NCI-H1436 (cell line): ENCODE measurements at regions not wholly inside any gene's neighbourhood (a gene's known extent, or its start where the extent isn't known, plus 50 kb on each side); places are given as distances from the start of the nearest gene placed in this dataset.
A peak's percentile ranks its signal among the peaks of the same experiment; 100 is the strongest.
"Not testable (repeated sequence)": the region's sequence is repeated elsewhere in the genome, so short reads cannot be mapped to it uniquely, and the experiment has no call there.

ENCODE experiments used
- DNase-seq: peaks from one replicate; lab custom pipeline; 2025; lab: John Stamatoyannopoulos, UW

DNA sequence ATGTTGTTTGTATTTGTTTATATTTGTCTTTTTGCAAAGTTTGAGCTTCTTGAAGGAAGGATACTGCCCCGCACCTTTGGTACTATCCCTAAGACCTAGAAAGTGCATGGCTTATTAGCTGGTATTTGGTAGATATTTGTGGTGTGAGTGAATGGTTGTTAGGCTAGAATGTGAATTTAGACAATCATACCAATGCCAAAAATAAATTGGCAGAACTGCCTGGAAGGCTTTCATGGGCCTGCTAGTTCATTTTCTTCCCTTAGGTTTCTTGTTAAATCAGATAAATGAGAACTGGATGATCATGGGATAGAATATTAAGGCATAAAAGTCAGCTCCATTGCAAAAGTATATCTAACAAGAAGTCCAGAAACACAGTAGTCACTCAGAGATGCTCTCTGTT lies 147.5 kb upstream of the TSLP start:
- DNase-seq = no peak

DNA sequence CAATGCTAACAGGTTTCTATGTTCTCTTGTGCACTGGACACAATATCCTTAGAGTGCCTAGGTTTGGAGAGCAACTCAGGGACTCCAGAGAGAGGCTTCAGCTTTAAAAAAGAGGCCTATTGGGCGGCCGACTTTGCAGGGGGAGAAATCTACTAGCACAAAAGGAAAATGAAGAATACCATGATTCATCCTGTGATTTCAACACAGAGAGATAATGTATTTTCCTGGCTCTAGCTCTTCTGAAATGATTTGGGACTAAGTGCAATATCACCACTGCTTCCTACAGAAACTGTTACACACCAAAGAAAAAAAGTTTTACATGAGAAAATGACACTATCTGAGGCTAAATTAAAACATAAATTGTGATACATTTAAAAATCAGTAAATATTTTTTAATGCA lies 146.1 kb upstream of the TSLP start:
- DNase-seq = no peak

DNA sequence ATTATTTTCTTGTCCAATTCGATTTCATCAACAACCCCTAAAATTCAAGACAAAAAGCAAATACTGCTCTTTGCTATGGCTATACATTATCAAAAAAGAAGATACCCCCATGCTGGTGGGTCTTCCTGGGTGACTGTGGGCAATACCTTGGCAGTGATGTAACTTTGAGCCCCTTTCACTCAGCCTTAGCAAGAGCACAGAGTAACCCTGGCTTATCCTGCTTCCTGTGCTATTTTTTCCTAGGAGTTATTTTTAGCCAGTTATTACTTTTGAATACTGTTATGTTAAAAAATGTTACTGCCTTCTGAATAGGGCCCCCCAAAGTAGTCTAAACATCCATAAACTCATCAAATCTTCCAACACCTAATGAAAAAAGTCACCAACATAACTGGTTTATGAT lies 145.6 kb upstream of the TSLP start:
- no peak for DNase-seq

DNA sequence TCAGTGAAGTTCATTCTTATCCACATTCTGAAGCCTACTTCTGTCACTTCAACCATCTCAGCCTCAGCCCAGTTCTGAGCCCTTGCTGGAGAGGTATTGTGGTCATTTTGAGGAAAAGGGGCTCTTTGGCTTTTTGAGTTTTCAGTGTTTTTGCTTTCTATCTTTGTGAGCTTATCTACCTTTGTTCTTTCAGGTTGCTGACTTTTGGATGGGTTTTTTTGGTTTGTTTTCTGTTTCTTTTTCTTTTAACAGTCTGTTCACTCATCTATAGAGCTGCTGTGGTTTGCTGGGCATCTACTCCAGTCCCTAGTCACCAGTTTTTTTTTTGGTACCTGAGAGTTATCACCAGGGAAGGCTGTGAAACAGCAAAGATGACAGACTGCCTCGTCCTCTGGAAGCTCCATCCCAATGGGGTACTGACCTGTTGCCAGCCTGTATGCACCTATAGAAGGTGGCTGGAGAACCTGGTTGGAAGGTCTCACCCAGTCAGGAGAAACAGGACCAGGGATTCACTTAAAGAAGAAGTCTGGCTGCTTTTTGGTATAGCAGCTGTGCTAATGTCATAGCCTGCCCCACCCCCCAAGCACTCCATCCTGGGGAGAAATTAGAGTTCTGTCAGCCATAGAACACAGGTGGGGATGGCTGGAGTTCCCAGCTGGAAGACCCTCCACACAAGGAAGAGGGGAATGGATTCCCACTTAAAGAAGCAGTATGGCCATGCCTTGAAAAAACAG lies 138.6 kb upstream of the TSLP start:
- DNase-seq = no peak

DNA sequence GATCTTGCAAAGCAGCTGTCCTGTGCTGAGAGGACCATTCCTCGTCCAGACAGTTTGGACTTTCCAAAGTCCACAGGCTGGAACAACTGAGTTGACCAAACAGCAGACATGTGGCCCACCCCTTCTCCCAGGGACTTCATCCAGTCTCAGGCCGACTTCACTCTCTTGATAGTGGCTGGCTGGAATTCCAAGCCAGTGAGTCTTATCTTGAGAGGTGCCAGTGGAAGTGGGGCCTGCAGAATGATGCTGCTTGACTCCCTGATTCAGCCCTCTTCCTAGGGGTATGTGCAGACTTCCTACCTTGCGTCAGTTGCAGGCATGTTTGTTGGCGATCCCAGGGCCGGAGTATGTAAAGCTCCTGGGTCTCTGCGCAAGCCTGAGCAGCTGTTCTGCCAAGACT lies 131.4 kb upstream of the TSLP start:
- no peak for DNase-seq

DNA sequence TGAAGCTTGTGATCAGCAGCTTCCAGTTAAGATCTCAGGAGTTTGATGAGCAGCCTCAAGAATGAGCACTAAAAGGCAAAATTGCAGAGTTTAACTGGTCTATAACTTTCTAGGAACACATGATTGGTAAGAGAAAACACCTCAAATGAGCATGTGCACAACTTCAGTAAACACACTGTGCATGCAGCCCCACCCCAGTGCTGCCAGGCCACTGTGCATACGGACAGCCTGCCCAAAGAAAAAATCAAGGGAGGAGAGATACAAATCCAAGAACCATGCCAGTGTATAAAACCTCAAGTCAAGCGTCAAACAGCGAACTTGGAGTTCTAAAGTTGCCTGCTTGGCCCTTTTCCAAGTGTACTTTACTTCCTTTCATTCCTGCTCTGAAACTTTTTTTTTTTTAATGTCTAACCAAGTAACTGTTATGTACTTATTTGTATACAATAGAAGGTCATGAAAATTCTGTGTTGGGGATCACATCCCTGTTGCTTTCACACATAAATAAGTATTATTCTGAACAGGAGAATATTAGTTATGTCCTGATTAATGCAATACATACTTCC lies 125.6 kb upstream of the TSLP start:
- DNase-seq = no peak

DNA sequence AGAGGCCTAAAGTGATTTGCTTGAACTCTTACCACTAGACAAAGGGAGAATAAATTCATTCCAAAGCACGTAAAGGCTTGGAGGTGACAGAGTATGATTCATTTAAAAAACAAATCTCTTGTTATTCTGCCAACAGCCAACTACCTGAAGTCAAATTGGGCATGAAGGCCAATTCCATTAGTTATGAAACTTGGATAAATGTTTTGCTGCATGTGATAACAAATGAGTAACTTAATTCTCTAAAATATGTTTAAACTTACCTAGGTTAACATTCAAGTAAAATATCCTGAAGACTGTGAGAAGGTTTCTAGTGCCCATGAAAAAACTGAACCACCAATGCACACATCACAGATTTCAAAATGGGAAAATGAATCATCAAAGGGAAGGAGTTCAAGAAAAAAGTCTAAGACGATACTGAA lies 120.1 kb upstream of the TSLP start:
- no peak for DNase-seq

DNA sequence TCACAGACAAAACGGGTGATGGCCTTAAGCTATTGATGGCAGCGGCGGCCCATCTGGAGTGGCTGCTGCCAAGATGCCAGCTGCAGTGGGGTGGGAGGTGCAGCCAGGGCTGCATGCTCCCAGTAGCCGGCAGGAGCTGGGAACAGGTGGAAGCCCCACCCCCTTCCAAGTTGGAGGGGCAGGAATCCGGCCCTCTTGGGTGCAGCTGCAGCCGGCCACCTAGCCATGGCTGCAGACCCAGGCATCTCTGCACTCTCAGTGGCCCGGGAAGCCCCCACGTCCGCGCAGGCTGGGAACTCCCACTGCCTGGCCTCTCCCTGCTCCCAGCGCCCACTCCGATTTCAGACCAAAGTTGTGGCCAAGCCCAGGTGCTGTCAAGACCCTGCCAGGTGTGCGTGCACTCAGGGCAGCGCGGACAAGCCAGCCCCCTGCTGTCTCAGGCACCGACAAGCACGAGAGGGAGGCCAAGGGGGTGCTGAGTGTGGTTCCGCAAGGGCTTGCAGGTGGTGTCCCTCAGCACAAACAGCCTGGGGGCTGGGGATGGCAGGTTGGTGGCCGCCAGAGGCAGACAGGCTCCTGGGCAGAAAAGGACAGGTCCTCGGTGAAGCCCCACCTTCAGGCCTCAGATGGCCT lies 115.1 kb upstream of the TSLP start:
- no peak for DNase-seq

DNA sequence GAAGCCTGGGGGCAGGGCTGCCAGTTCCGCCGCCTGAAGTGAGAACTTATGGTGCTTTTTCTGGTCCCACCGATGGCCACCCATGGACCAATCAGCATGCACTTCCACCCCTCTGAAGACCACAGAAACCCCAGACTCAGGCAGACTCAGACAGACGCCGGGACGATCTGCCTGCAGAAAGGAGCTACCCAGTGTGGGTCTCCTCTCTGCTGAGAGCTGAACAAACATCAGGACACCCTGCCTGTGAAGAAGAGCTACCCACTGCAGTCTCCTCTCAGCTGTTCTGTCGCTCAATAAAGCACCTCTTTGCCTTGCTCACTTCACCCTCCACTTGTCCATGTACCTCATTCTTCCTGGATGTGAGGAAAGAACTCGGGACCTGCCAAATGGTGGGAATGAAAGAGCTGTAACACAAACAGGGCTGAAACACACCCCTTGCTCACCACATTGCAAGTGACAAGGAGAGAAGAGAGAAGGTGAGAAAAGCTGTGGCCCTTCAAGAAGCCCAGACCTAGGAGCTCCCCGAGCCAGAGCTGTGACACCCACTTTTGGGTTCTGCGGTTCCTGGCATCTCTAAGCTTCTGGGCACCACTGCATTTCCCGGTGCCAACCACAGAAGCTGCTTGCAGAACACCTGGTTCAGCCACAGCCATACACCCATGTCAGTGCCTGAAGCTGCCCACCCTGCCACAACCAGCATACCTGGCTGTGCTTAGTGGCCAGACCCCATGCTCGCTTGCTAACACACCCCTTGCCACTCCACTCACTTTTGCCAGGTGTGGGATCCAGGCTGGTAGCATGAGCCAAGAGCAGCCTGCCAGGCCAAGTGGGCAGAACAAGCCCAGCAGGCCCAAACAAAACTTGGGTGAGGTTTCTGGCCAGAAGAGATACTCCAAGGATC lies 114.3 kb upstream of the TSLP start:
- DNase-seq = no peak

DNA sequence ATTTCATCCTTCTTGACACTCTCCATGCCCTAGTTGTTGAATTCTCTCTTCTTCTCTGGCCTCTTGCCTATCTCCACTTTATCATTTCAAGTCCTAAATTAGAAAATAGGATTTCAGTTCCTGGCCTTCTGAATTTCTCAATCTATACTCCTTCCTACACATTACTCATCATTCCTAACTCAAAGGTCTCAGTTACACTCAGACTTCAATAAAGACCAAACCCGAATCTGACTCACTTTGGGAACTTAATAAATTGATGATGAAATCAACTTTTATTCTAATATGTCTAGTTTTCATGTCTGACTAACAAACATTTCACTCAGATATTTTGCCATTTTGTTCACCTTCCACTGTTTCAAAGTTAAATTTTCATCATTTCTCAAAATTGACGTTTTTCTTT lies 113.6 kb upstream of the TSLP start:
- no peak for DNase-seq

DNA sequence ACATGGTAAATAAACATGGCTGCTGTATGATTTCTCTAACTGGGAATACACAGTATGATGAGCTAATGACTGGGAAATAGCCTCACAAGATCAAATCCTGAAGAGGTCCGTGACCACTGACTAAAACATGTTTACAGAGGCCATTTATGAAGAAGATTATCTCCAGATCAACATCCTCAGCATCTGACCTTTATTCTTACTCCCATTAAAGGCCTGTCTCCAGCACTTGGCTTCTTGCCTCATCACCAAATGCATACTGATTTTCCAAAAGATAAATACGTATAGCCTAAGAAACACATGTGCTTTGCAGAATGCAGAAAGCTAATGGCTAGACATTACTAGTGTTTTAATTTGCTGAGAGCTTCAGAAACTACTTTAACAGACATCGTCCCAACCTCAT lies 108.0 kb upstream of the TSLP start:
- DNase-seq = no peak

DNA sequence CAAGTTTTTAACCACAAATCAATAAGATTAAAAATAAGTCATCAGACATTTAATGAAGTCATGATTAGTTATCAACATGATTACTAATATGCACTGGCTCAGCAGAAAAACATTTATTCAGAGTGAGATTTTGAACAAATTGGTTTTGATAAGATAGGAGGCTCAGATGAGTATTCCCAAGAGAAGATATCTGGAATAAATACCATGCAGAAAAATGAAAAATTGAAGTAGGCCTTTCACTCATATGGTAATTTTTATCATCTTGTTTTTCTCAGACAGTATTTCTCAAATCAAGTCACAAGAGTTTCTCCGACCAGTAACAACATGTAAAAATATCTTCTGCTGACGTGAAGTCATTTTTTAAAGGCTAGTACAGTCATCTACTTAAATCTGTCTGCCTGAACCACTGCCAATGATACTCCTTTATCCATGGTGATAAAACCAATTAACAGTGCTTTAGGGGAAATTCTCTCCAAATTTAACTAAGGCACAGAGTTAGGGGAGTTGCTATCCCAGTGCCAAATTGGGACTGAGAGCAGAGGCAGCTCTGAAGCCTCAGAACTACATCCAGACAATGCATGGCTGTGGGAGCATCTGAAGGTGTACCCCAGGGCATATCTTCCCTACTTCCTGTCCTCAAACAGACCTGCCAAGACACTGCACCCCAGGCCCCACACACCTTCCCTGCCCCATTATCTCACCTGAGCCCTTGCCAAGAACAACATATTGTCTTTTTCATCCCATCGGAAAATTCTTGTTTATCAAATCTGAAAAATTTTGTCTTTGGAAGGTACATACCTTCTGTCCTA lies 105.5 kb upstream of the TSLP start:
- no peak for DNase-seq

DNA sequence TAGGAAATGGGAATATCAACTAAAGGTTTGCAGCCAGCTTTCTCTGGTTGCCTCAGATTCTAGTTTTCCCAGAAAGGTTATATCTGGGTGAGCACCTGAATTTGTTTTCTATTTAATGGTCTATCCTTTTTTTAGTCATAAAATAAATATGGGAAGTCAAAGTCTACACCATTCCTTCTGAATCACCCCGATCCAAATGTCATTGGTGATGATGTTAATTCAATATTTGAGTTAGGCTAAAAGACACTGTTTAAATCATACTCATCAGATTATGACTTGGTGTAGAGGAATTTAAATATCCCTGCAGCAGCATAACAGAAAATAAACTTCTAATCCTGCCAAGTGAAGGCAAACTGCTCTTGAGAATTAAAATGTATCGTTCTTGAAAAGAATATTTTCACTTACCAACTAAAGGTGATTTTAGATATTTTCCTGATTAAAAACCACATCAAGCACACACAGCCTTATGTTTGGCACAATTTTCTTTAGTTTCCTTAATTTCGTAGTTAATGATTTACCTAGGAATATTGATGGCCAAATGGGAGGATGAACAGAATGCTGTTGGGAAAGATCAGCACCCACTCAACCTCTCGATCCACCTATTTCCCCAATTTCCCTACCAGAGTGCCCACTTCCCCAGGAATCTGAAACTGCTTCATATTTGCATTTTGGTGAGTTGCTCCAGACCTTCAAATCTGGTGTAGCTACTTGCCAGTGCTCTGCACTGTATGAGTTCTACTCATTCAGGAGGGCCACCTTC lies 103.1 kb upstream of the TSLP start:
- no peak for DNase-seq

DNA sequence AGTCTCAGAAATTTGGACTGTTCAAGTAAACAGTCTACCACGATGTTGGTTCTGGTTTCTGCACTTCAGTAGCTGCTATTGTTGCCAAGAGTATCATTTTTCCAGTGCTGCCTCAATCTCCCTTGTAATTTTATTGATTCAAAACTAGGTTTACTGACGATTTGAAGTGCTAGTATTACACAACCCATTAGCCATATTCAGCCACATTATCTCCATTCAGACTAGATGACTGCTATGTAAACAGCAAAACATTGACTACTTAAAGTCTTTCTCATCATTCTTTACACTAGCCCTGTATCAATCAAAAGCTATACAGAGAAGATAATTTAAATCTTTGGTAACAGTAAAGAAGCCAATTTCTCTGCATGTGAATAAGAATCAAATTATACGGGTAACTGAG lies 102.0 kb upstream of the TSLP start:
- peak; percentile 55 for DNase-seq

DNA sequence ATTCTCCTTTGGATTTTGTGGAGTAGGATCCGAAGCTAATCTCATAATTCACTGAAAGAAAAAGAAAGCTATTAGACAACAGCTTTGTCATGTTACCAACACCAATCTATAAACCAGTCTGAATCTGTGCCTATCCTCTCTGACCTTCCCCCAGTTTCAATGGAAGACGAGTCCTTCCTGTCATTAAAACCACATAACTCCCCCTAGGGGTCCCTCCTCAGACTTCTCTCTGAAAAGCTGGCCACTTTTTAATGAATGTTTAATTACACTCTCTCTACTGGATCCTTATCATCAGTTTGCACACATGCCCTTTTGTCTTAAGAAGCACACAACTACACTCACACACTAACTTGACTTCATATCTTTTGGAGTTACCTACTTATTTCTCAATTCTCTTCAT lies 98.0 kb upstream of the TSLP start:
- no peak for DNase-seq

DNA sequence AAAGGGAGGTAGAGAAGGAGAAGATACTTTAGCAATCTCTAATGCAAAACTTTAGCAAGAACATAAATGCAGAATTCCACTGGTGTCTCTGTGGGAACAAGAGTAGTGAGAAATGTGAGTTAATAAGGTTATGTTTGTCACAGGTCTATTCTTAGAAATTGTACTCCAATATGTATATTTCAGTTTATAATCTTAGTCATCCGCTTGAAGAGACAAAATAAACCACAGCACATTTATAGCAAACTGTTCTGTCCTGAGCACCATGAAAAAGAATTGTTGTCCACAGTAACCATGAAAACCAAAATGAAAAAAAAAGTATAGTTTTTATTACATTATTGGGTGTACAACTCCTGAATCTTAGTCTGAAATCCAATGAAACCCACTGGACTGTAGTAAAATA lies 93.6 kb upstream of the TSLP start:
- DNase-seq = no peak

DNA sequence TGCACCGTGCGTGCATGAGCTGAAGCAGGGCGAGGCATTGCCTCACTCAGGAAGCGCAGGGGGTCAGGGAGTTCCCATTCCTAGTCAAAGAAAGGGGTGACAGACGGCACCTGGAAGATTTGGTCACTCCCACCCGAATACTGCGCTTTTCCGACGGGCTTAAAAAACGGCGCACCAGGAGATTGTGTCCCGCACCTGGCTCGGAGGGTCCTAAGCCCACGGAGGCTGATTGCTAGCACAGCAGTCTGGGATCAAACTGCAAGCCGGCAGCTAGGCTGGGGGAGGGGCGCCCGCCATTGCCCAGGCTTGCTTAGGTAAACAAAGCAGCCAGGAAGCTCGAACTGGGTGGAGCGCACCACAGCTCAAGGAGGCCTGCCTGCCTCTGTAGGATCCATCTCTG lies 85.6 kb upstream of the TSLP start:
- DNase-seq = not testable (repeated sequence)

DNA sequence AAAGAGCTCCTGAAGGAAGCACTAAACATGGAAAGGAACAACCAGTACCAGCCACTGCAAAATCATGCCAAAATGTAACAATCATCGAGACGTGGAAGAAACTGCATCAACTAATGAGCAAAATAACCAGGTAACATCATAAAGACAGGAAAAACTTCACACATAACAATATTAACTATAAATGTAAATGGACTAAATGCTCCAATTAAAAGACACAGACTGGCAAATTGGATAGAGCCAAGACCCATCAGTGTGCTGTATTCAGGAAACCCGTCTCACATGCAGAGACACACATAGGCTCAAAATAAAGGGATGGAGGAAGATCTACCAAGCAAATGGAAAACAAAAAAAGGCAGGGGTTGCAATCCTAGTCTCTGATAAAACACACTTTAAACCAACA lies 83.9 kb upstream of the TSLP start:
- DNase-seq = not testable (repeated sequence)

DNA sequence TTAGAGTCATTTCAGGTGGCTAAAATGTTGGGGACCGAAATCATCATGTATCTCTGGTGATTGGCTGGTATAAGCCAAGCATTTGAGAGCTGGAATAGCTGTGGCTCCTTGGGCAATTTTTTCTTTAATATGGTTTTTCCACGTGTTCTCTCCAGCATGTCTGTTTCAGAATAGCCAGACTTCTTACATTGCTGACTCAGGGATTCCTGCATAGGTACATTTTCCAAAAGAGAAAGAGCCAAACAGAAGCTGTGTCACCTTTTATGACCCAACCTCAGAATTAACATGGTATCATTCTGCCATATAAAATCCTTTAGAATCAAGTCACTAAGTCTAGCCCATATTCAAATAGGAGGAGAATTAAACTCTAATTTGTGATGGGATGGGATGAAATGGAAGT lies 74.8 kb upstream of the TSLP start:
- no peak for DNase-seq

DNA sequence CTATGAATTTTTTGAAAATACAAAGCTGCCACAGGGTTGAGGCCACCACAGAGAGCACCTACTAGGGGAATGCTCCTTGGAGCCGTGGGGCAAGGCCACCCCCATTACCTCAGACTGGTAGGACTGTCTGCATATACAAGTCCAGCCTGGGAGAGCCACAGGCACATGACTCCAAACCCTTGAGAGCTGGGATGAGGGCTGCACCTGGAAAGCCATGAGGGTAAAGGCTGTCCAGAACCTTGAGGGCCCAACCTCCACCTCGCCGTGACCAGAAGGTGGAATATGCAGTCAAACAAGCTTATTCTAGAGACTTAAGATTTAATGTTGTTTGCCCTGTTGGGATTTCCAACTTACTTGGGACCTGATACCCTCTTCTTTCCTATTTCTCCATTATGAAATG lies 69.5 kb upstream of the TSLP start:
- no peak for DNase-seq

DNA sequence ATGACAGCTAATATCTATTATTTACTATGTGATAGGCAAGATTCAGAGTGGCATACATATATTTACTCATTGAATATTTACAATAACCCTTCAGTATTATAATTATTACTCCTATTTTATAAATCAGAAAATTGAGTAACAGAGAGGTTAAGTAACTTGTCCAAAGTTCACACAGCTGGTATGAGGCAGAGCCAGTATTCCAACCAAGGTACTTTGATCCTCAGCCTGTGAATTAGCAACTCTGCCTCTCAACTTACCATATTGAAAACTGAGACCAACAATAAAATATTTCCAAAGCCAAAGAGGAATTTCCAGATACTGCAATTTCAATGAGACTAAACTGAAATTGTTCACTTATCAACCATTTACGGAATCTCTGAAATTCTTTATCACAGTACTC lies 67.9 kb upstream of the TSLP start:
- no peak for DNase-seq
